ENCODE measurements at regions not wholly inside any gene's neighbourhood (a gene's known extent, or its start where the extent isn't known, plus 50 kb on each side); places are given as distances from the start of the nearest gene placed in this dataset.

- POLR2A ChIA-PET (ENCODE audit: low non-redundant PET) = no interaction called here
Observed at GRCh38 chr13:50198508-50198907, 183.3 kb downstream of the KCNRG start.

GRCh38 chr13:50200569-50200968, 185.3 kb downstream of the KCNRG start:
- POLR2A ChIA-PET (ENCODE audit: low non-redundant PET) = no interaction called here
- Histone ChIP-seq H3K36me3 (ENCODE audit: insufficient read depth, low read length, poor library complexity, severe bottlenecking) (no peaks in the 10 kb centered on the region), H3K4me3 (ENCODE audit: low read depth, low read length, poor library complexity, severe bottlenecking) (no peak overlapping the region), H3K4me1 (ENCODE audit: insufficient read depth, low read length, poor library complexity, severe bottlenecking) (no peaks in the 10 kb centered on the region), H3K27ac (ENCODE audit: low read depth, low read length, poor library complexity, severe bottlenecking) (no peak overlapping the region), H3K27me3 (replicated peaks; ENCODE audit: insufficient read depth, low read depth, low read length, poor library complexity) (no peaks in the 10 kb centered on the region), H3K9me3 (ENCODE audit: low read depth, low read length, poor library complexity, severe bottlenecking) (no peaks in the 10 kb centered on the region)
- DNase-seq (ENCODE audit: low spot score) = no peak
- TF ChIP-seq CTCF (conservative IDR thresholded peaks at IDR 0.05; ENCODE audit: low read depth, low read length) (no peak), EZH2 (IDR thresholded peaks at IDR 0.05; ENCODE audit: borderline replicate concordance, low read depth, low read length, poor library complexity, severe bottlenecking) (no peak)
- BruUV-seq (replicated peaks) = no TSS peak
- intact Hi-C loops (cut with micrococcal nuclease; ENCODE audit: unreplicated experiment) = no loop called here
- CTCF ChIA-PET = no interaction called here

More at GRCh38 chr13:50198508-50198907, 183.3 kb downstream of the KCNRG start:
- no TSS peak for BruUV-seq (replicated peaks)
- Histone ChIP-seq H3K27ac (ENCODE audit: low read depth, low read length, poor library complexity, severe bottlenecking) (no peak overlapping the region), H3K36me3 (ENCODE audit: insufficient read depth, low read length, poor library complexity, severe bottlenecking) (no peaks in the 10 kb centered on the region), H3K4me3 (ENCODE audit: low read depth, low read length, poor library complexity, severe bottlenecking) (no peak overlapping the region), H3K27me3 (replicated peaks; ENCODE audit: insufficient read depth, low read depth, low read length, poor library complexity) (no peaks in the 10 kb centered on the region), H3K4me1 (ENCODE audit: insufficient read depth, low read length, poor library complexity, severe bottlenecking) (no peaks in the 10 kb centered on the region), H3K9me3 (ENCODE audit: low read depth, low read length, poor library complexity, severe bottlenecking) (no peaks in the 10 kb centered on the region)
- DNase-seq (ENCODE audit: low spot score) = peak; percentile 57
- TF ChIP-seq CTCF (conservative IDR thresholded peaks at IDR 0.05; ENCODE audit: low read depth, low read length) (no peak), EZH2 (IDR thresholded peaks at IDR 0.05; ENCODE audit: borderline replicate concordance, low read depth, low read length, poor library complexity, severe bottlenecking) (no peak)
- intact Hi-C loops (cut with micrococcal nuclease; ENCODE audit: unreplicated experiment) = no loop called here
- CTCF ChIA-PET = no interaction called here

GRCh38 chr13:50200988-50201387, 185.7 kb downstream of the KCNRG start:
- Histone ChIP-seq H3K4me3 (ENCODE audit: low read depth, low read length, poor library complexity, severe bottlenecking) (no peak overlapping the region), H3K27me3 (replicated peaks; ENCODE audit: insufficient read depth, low read depth, low read length, poor library complexity) (no peaks in the 10 kb centered on the region), H3K36me3 (ENCODE audit: insufficient read depth, low read length, poor library complexity, severe bottlenecking) (no peaks in the 10 kb centered on the region), H3K9me3 (ENCODE audit: low read depth, low read length, poor library complexity, severe bottlenecking) (no peaks in the 10 kb centered on the region), H3K4me1 (ENCODE audit: insufficient read depth, low read length, poor library complexity, severe bottlenecking) (no peaks in the 10 kb centered on the region), H3K27ac (ENCODE audit: low read depth, low read length, poor library complexity, severe bottlenecking) (no peak overlapping the region)
- TF ChIP-seq EZH2 (IDR thresholded peaks at IDR 0.05; ENCODE audit: borderline replicate concordance, low read depth, low read length, poor library complexity, severe bottlenecking) (no peak), CTCF (conservative IDR thresholded peaks at IDR 0.05; ENCODE audit: low read depth, low read length) (no peak)
- CTCF ChIA-PET = no interaction called here
- intact Hi-C loops (cut with micrococcal nuclease; ENCODE audit: unreplicated experiment) = no loop called here
- POLR2A ChIA-PET (ENCODE audit: low non-redundant PET) = no interaction called here
- BruUV-seq (replicated peaks) = no TSS peak
- DNase-seq (ENCODE audit: low spot score) = no peak
